GM13976 (cell line): ENCODE measurements at regions not wholly inside any gene's neighbourhood (a gene's known extent, or its start where the extent isn't known, plus 50 kb on each side); places are given as distances from the start of the nearest gene placed in this dataset.

Experiments used
- DNase-seq: peaks from one replicate; pipeline ENCODE4 v3.0.0; 2012; ENCODE audit warnings: low spot score
- in situ Hi-C: fragments of 300-500 bp; cut with MboI; formaldehyde crosslinking; loops from one replicate; pipeline ENCODE4 v1.12.0; 2022; ENCODE audit warnings: low sequenced_read_pairs, mixed read lengths, inconsistent platforms; ENCODE audit not compliant: unreplicated experiment
- TF ChIP-seq, protein P1 (sequence below): IDR thresholded peaks from 2 replicates; pipeline ENCODE4 v1.5.1; 2012; ENCODE audit warnings: borderline replicate concordance, mild to moderate bottlenecking; ENCODE audit not compliant: insufficient read depth; ENCODE audit errors: extremely low read depth, missing control alignments, control extremely low read depth

DNA sequence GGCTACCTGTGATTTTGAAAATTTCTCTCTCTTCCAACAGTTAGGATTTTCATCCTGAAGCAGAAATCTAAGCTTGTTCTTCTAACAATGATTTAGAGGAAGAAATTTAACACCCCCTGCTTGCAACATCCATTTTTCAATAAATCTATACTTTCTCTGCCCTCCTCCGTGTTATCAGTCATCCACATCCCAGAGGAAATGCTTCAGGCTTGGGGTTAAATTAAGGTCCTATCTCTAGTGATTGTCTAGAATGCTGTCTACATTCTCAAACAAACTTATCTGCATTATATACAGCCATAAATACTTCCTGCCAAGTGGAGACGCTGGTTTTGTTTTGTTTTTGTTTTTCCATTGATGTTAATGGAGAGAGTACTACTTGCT, 371.0 kb downstream of the CSNK1G3 start:
- no peak for DNase-seq
- in situ Hi-C loops: no loop called here

DNA sequence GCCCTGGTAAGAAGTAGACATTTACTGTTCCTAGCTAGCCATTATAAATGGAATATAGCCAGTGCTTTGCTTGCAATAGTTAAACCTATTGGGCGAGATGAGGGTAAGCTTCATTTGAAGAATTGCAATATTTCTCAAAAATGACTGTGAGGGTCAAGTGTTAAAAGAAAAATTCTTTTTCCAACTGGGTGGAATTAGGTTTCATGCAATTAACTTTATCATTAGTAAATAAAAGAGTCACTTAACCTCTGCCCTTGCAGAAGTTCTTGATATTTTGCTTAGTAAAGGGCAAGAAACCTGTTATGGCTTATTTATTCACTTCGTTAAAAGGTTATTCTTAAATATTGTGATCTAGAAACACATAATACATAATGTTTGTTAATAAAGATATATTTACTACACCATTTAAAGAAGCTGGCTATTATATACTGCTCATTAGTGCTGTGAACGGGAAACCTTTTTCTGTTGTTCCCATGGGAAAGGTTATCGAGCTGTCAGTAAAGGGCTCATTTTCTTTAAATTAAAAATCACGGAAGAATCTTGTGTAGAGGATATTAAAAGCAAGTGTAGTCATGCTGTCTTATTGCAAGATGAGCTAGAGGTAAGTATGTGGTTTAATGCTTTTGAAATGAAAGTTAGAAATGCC, 370.5 kb downstream of the CSNK1G3 start:
- no peak for DNase-seq
- in situ Hi-C loops: no loop called here
- TF ChIP-seq, protein P1, sequence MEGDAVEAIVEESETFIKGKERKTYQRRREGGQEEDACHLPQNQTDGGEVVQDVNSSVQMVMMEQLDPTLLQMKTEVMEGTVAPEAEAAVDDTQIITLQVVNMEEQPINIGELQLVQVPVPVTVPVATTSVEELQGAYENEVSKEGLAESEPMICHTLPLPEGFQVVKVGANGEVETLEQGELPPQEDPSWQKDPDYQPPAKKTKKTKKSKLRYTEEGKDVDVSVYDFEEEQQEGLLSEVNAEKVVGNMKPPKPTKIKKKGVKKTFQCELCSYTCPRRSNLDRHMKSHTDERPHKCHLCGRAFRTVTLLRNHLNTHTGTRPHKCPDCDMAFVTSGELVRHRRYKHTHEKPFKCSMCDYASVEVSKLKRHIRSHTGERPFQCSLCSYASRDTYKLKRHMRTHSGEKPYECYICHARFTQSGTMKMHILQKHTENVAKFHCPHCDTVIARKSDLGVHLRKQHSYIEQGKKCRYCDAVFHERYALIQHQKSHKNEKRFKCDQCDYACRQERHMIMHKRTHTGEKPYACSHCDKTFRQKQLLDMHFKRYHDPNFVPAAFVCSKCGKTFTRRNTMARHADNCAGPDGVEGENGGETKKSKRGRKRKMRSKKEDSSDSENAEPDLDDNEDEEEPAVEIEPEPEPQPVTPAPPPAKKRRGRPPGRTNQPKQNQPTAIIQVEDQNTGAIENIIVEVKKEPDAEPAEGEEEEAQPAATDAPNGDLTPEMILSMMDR: no peak

More for the DNA sequence above, 371.0 kb downstream of the CSNK1G3 start:
- TF ChIP-seq, protein P1: no peak

DNA sequence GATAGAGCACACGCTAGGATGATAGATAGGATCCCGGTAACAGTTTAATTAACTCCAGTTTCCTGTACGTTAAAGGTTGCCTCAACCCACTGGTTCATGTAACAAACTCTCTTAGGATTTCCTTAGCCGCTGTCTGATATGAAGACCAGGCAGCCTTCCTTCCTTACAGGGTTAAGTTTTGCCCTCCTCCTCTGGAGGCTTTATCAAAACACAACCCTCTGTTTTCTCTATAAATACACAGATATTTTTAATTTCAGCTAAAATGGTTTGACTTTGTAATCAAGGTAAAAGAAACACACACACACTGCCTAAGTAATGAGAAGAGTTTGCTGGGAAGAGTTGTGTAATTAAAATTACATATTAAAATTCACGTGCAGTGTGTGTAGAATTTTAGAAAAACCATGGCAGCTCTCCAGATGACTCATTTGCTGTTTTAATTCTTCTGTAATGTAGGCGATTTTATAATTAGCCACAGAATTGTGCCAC, 369.8 kb downstream of the CSNK1G3 start:
- DNase-seq: no peak
- TF ChIP-seq, protein P1: no peak
- in situ Hi-C loops: no loop called here

DNA sequence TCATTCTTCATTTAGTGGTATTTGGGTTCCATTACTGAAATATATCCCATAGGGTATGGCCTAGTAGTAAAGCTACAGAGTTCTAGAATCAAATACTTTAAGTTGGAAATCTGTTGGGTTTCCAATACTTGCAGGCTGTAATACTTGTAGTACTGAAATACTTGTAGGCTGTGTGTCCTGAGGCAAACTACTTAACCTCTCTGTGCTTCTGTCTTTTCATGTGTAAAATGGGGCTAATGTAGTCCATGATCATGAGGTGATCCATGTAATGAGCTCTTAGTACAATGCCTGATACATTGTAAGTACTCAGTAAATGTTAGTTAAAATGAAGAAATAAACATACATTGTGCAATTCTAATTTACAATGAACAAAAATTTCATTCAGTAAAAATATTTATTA, 368.9 kb downstream of the CSNK1G3 start:
- in situ Hi-C loops: no loop called here
- DNase-seq: no peak
- TF ChIP-seq, protein P1: no peak

DNA sequence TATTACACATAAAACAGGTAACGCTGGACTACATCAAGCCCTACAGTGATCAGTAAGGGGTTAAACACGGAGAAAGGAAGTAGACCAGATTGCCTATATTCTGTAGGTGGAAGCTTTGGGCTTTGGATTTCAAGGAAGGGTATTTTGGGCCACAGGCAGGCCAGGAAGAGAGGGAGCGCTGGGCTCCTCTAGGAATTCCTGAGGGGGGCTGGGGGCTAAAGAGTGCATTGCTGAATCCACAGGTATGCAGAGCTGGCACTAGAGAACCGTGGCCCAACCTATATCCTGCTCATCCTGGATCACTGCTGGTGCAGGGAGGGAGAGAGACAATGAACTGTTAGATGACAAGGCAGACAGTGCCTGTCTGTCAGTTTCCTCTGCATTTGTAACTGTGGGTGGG, 367.1 kb downstream of the CSNK1G3 start:
- TF ChIP-seq, protein P1: no peak
- DNase-seq: no peak
- in situ Hi-C loops: no loop called here

DNA sequence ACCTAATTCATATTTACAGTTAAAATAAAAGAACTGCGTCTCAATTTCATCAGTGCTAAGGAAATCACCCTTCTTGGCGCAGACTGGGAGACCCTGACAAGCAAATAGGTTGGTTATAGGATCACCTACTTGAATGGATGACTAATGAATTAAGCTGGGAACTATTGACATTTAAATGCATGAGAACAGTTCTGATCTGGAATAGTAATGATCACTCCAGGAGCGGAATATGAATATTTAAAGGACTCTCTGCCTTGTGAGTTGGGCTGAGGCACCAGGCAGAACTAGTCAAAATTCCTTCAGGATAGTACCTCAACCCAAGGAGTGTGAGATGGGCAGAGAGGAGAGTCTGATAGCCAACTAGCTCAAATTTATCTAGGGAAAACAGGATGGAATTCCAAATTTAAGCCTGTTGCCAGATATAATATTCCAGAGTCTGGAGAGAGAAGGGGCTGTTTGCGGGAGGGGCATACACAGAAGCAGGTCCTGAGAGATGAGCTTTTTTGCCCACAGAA, 364.4 kb downstream of the CSNK1G3 start:
- TF ChIP-seq, protein P1: no peak
- in situ Hi-C loops: no loop called here
- no peak for DNase-seq
